ENCODE measurements at regions not wholly inside any gene's neighbourhood (a gene's known extent, or its start where the extent isn't known, plus 50 kb on each side); places are given as distances from the start of the nearest gene placed in this dataset.
"Not testable (repeated sequence)": the region's sequence is repeated elsewhere in the genome, so short reads cannot be mapped to it uniquely, and the experiment has no call there.

GRCh38 chr1:98550076-98550475, 111.4 kb upstream of the SNX7 start:
- no peak for TF ChIP-seq CTCF (IDR thresholded peaks at IDR 0.05)
- Mint-ChIP-seq H3K4me1 (peaks cover 9% of the 10 kb centered on the region), H3K4me3 (no peak overlapping the region), H3K27me3 (ENCODE audit: low read depth, poor library complexity) (no peaks in the 10 kb centered on the region), H3K27ac (no peak overlapping the region), H3K36me3 (ENCODE audit: low read depth) (no peaks in the 10 kb centered on the region), H3K9me3 (no peaks in the 10 kb centered on the region)
- no peak for DNase-seq

GRCh38 chr1:98546319-98546718, 115.2 kb upstream of the SNX7 start:
- no peaks in the 10 kb centered on the region for H3K27me3 Mint-ChIP-seq (ENCODE audit: low read depth, poor library complexity)
- no peaks in the 10 kb centered on the region for H3K36me3 Mint-ChIP-seq (ENCODE audit: low read depth)
- H3K9me3 Mint-ChIP-seq = no peaks in the 10 kb centered on the region
- no peak overlapping the region for H3K27ac Mint-ChIP-seq
- DNase-seq = no peak
- no peaks in the 10 kb centered on the region for H3K4me1 Mint-ChIP-seq
- H3K4me3 Mint-ChIP-seq = no peak overlapping the region
- TF ChIP-seq CTCF (IDR thresholded peaks at IDR 0.05) = no peak

GRCh38 chr1:98538106-98538505, 123.4 kb upstream of the SNX7 start:
- Mint-ChIP-seq H3K27me3 (ENCODE audit: low read depth, poor library complexity) (no peaks in the 10 kb centered on the region), H3K36me3 (ENCODE audit: low read depth) (no peaks in the 10 kb centered on the region), H3K4me1 (no peaks in the 10 kb centered on the region), H3K4me3 (no peak overlapping the region), H3K9me3 (no peaks in the 10 kb centered on the region), H3K27ac (no peak overlapping the region)
- TF ChIP-seq CTCF (IDR thresholded peaks at IDR 0.05) = no peak
- DNase-seq = no peak

- Mint-ChIP-seq H3K27me3 (ENCODE audit: low read depth, poor library complexity) (no peaks in the 10 kb centered on the region), H3K36me3 (ENCODE audit: low read depth) (no peaks in the 10 kb centered on the region), H3K4me1 (no peaks in the 10 kb centered on the region), H3K9me3 (peaks cover 16% of the 10 kb centered on the region), H3K4me3 (no peak overlapping the region), H3K27ac (no peak overlapping the region)
- no peak for DNase-seq
- no peak for TF ChIP-seq CTCF (IDR thresholded peaks at IDR 0.05)
Observed at GRCh38 chr1:98523256-98523655, 138.3 kb upstream of the SNX7 start.

GRCh38 chr1:98516306-98516705, 145.2 kb upstream of the SNX7 start:
- no peak overlapping the region for H3K4me3 Mint-ChIP-seq
- H3K27ac Mint-ChIP-seq = no peak overlapping the region
- peaks cover 11% of the 10 kb centered on the region for H3K9me3 Mint-ChIP-seq
- H3K36me3 Mint-ChIP-seq (ENCODE audit: low read depth) = peaks cover 6% of the 10 kb centered on the region
- DNase-seq = no peak
- no peaks in the 10 kb centered on the region for H3K27me3 Mint-ChIP-seq (ENCODE audit: low read depth, poor library complexity)
- TF ChIP-seq CTCF (IDR thresholded peaks at IDR 0.05) = no peak
- H3K4me1 Mint-ChIP-seq = no peaks in the 10 kb centered on the region

- Mint-ChIP-seq H3K27ac (no peak overlapping the region), H3K4me1 (no peaks in the 10 kb centered on the region), H3K9me3 (peaks cover 14% of the 10 kb centered on the region), H3K27me3 (ENCODE audit: low read depth, poor library complexity) (no peaks in the 10 kb centered on the region), H3K4me3 (no peak overlapping the region), H3K36me3 (ENCODE audit: low read depth) (peaks cover 6% of the 10 kb centered on the region)
- DNase-seq = no peak
- TF ChIP-seq CTCF (IDR thresholded peaks at IDR 0.05) = no peak
Observed at GRCh38 chr1:98515744-98516143, 145.8 kb upstream of the SNX7 start.

GRCh38 chr1:98512216-98512615, 149.3 kb upstream of the SNX7 start:
- H3K36me3 Mint-ChIP-seq (ENCODE audit: low read depth); H3K27me3 Mint-ChIP-seq (ENCODE audit: low read depth, poor library complexity); H3K4me3 Mint-ChIP-seq; DNase-seq; H3K27ac Mint-ChIP-seq; H3K4me1 Mint-ChIP-seq: not testable (repeated sequence)
- peaks cover 46% of the 10 kb centered on the region for H3K9me3 Mint-ChIP-seq
